ENCODE measurements at regions not wholly inside any gene's neighbourhood (a gene's known extent, or its start where the extent isn't known, plus 50 kb on each side); places are given as distances from the start of the nearest gene placed in this dataset.
"Not testable (repeated sequence)": the region's sequence is repeated elsewhere in the genome, so short reads cannot be mapped to it uniquely, and the experiment has no call there.

DNA sequence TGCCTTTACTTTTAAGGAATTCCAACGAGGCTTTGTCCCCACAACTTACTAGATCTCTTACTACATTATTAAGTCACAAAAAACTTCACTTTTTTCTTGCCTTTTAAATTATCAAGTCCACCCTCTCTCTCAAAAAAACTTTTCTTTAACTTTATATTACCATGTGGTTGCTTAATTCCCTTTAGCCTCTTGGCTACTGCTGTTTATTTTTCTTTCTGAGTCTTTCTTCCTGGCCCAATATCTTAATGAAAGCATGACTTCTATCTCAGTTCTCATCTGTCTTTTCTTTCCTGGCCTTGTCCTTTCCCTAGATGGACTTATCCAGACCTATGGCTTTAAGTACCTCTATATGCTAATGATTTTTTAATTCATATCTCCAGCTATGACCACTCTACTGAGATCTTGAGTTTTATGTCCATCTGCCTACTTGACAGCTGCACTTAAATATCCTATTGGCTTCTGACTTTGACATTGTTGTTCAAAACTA is 710.5 kb downstream of the RFPL4B start:
- DNase-seq, result no peak

- no peak for DNase-seq
These were observed 713.5 kb downstream of the RFPL4B start for GRCh38 chr6:113060664-113061063.

DNA sequence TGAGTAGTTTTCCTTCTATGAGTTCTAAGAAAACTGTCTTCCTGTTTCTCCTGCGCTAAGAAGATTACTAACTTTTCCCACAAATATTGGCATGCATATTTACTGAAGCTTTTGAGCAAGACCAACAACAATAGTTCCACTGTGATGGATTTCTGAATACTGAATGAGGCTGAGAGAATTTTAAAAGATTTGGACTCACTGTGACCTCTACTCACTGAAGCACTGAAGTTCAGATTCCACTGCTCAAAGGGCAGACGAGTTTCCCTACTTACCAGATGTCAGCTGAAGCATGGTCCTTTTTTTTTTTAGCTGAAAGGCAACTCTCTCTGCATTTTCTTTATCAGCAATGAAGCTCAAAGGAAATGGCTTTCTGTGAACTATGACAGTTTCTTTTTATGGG is 718.5 kb downstream of the RFPL4B start:
- no peak for DNase-seq

GRCh38 chr6:113067612-113068275 is 720.6 kb downstream of the RFPL4B start:
- no peak for DNase-seq

DNA sequence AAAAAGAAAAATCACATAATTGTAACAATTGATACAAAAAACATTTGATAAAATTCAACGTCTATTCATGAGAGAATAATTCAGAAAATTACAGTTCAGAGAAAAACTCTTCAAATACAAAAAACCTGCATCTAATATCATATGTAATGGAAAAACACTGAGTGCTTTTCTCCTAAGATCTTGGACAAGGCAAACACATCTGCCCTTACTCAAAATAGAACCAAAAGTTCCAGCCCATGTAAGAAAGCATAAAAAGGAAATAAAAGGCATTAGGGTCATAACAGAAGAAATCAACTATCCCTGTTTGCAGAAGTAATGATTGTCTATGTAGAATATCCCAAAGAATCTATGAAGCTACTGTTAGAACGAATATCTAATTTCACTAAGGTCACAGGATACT is 721.4 kb downstream of the RFPL4B start:
- DNase-seq, result no peak

DNA sequence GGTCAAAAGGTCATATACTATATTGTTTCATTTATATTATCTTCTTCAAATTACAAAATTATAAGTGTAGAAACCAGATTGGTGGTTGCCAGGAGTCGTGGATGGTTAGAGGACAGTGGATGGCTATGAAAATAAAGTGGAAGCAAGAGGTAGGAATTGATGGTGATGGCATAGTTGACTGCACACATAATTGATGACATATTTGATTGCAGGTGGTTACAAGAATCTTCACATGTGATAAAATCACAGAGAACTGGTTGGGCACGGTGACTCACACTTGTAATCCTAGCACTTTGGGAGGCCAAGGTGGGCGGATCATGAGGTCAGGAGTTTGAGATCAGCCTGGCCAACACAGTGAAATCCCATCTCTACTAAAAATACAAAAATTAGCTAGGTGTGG is 723.6 kb downstream of the RFPL4B start:
- not testable (repeated sequence) for DNase-seq

GRCh38 chr6:113073611-113074191 is 726.6 kb downstream of the RFPL4B start:
- no peak for DNase-seq

DNA sequence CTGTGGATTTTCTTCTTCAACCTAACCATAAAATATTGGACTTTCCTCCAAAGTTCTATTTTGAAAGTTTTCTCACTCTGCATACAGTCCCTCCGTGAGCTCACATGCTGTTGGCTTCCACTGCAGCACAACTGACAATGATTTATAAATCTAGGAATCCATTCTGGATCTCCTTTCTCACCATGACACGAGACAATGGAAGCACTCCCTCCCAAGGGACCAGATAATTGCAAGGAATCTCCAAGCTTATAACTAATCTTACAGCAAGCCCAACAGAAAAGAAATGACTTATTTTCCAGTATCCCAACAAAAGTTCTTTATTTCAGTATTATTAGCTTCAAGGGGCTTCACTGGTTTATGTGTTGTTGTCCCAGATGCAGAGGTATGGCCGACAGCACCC is 729.0 kb downstream of the RFPL4B start:
- DNase-seq, result no peak

DNA sequence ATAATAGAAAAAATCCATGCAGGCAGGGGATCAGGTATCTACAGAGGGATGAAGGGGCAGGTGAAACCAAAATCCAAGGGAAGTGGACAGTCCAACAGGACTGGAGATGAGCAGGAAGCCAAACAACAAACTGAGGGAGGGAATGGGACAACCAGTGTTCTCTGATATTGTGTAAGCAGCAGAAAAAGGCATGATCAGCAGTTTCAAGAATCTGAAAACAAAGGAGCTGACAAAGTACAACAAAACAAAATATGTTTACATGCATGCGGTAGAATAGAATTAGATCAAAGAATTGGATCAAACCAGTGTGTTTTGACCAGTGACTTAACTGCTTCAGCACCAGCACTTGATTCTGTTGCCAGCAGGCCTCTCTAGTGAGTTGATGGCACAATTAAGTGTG is 729.7 kb downstream of the RFPL4B start:
- no peak for DNase-seq

DNA sequence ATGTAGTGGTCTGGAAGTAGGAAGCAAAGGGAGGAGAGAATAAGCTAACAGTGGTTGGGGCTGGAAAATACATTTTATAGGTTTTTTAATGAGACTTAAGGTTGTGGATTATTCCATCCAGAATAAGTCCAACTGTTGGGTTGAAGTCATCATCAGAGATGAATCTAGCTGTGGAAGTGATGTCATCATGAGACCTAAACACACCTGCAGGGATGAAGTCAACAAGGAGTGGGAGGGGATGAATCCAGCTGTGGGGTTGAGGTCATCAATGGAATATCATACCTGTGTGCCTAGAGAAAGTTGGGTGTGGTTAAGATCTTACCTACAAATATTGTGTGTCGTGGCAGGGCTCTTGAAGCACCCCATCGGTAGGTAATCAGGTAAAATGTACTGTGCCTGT is 730.7 kb downstream of the RFPL4B start:
- no peak for DNase-seq

DNA sequence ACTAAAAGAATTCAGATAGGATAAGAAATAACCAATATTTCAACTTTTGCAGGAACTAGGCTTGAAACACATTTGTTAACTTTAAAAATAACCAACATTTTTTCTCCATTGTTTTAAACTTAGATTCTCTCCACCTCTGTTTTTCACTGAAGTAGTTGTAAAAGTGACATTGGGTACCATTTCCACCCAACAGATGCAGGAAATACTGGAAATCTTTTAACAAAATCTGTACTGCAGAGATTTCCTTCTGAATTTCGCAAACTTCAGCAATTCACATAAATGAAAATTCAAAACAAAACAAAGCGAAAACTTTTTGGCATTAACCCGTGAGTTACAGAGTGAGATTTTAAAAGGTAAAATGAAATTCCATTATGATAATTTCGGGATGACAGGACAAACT is 731.7 kb downstream of the RFPL4B start:
- DNase-seq, result no peak

GRCh38 chr6:113082745-113083144 is 735.6 kb downstream of the RFPL4B start:
- no peak for DNase-seq

GRCh38 chr6:113083947-113084346 is 736.8 kb downstream of the RFPL4B start:
- DNase-seq, result no peak

DNA sequence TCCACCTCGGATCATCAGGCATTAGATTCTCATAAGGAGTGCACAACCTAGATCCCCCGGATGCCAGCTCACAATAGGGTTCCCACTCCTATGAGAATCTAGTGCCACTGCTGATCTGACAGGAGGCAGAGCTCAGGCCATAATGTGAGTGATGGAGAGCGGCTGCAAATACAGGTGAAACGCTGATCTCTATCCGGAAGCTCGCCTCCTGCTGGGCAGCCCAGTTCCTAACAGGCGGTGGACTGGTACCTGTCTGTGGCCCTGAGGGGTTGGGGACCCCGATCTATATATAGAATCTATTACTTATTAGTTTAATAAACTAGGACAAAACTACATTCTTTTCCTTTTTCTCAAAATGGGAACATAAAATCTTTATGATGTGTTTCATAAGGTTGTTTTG is 741.9 kb downstream of the RFPL4B start:
- DNase-seq, result no peak

DNA sequence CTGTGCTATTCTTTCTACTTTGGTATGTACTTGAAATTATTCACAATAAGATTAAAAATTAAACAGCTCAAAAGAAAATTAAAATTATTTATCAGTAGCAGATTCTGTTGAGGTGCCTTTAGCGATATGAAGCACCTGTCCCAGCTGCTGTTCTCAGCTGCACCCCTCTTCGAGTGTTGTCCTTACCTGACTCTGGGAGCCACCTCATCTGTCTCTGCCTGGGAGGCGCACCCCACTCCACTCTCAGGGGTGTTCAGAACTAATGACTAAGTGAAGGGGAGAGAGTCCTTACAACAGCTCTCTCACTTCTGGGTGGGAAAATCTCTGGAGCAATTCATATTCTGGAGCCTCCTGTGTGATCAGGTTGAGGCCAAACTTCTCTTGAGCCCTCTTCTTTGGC is 745.7 kb downstream of the RFPL4B start:
- no peak for DNase-seq

DNA sequence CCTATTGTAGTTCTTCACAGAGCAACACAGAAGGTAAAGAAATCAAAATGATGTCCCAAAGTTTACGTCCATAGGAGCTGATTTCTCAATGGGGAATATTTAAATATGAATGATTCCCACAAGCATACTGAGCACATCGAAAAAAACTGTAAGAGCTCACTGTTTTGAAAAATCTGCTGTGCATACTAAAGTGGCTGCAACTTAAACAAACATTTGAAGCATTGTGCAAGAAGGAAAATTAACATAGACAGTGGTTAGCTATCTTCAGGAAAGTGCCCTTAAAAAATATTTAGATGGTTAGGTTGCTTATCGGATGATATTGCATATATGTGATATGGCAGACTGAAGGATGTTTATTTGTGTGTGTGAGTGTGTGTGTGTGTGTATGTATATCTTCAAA is 747.6 kb downstream of the RFPL4B start:
- DNase-seq, result no peak

- no peak for DNase-seq
These were observed 748.7 kb downstream of the RFPL4B start for GRCh38 chr6:113095841-113096240.

DNA sequence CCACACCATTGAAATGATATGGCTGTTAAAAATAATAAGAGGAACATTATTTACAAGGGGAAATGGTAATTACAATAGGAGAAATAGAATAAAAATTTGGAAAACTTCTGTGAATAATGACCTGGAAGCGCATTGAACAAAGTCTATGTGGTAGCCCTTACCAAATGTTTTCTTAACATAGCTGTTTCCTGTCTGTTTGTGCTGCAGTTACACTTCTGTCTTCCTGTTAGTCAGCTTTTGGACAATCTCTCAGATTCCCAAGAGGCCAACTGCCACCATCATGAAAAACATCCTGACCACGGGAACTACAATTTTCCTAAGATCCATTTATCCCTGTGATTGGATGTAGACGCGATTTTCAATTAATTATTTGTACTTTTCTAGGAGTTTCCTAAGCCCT is 754.4 kb upstream of the MARCKS start:
- no peak for DNase-seq

DNA sequence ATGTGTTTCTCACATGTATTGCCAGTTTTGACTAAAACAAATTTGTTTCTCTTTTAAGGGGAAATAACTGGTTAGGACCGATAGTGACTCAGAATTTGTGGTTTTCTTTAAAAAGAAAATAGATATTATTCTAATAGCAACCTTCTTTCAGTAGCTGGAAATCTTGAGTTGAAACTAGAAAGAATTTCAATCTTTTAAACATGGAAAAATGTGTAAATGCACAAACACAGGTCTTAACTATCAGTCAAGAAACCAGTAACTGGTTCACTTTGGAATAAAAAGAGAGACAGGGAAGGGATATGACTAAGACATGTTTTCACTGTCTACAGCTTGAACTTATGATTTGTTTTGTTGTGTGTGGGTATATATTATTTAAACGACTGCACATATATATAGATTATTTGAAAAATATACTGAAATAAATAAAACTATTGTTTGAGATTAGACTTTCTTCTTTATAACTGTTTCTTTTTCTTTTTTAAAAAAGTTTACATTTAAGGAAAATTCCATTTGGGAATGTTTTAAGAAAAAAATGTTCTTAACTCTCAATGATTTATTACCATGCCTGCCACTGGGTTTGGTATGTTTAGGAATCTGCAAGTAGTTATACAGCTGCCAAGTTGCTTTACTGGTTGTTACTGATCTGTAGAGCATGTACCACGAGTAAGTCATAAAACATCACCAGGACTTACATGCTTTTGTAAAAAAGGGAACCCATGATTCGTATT is 753.3 kb upstream of the MARCKS start:
- DNase-seq, result no peak

DNA sequence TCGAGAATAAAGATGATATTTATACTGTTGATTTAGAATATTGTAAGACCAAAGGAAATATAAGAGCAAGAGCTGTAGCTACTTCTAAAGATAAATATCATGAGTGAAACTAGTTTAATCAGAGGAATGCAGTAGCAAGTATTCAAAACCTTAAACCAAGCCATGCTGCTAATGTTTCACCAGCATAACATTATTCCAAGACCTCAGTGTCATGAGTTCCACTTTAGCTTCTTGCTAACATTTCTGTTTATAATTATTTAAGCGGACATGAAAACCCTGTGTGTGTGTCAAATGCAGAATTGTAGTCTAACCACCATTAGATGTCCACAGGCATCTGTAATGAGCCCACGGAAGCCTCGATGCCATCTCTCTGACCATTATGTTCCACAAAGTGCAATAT is 752.6 kb upstream of the MARCKS start:
- DNase-seq, result no peak

DNA sequence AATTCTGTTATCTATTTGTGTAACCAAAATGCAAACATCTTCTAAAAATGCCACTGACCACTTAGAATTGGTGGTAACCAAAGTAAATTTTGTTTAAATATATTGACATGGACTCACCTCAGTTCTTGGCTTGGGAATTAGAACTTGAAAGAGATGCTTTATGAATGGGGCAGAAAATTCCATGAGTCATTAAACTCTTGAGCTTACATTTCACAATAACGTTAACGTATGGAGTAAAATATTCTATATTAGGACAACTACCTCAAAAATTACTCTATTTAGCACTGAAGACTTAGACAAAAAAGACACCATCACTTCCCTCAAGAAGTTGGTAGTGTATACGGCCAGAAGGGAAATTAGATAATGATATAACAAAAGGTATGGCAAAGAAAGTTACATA is 752.2 kb upstream of the MARCKS start:
- no peak for DNase-seq

DNA sequence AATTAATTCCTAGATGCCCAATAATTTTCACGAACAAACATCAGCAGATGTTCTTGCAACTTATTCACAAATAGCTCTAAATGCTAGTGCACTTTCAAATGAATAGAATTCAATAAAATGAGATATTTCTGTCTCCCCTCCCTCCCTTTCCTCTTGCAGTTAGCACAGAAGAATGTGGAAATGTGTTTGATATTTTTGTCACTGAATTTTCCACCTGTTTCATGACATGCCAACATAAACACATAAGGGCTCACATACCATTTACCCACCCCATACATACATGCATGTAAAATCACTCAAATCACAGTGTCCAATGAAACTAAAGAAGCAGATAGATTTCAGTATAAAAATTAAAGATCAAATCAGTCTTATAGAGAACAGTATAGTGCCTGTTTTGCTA is 746.9 kb upstream of the MARCKS start:
- no peak for DNase-seq

GRCh38 chr6:113111550-113111949 is 745.6 kb upstream of the MARCKS start:
- no peak for DNase-seq

DNA sequence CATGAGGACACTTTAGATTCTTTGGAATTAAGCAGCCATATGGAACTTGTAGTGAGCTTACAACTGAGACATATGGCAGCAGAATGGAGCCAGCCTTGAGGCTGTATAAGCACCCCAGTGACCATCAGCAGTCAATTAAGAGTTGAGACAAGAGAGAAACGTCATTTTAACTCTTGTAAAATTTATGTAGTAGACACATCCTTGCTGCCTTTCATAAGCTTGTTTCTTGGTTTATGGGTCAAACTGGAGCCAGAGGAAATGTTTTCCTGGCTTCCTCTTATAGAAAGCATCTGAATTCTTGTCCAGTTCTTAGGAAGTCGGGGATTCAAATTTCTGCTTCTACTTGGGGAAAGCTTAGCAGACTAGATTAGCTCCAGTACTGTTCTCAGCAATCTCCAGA is 745.1 kb upstream of the MARCKS start:
- DNase-seq, result no peak
